ENCODE measurements at regions not wholly inside any gene's neighbourhood (a gene's known extent, or its start where the extent isn't known, plus 50 kb on each side); places are given as distances from the start of the nearest gene placed in this dataset.

DNA sequence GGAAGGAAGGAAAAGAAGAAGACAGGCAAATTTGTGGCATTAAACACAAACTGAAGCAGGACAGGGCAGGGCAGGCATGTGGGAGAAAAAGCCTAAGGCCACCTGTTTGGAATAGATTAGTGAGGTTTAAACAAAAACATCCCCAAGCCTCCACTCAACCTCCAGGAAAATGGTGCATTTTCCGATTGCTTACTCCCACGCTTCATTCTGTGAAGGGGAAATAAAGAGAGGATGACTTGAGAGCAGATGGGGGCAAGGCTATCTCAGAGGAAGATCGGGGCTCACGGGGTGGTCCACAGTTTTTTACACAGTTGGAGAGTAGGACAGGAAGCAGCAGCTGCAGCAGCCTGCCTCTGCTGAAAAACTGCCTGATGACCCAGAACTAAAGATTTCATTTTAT is 250.9 kb downstream of the DUSP6 start:
- no peak for DNase-seq (ENCODE audit: low read depth in 2 of 2)

DNA sequence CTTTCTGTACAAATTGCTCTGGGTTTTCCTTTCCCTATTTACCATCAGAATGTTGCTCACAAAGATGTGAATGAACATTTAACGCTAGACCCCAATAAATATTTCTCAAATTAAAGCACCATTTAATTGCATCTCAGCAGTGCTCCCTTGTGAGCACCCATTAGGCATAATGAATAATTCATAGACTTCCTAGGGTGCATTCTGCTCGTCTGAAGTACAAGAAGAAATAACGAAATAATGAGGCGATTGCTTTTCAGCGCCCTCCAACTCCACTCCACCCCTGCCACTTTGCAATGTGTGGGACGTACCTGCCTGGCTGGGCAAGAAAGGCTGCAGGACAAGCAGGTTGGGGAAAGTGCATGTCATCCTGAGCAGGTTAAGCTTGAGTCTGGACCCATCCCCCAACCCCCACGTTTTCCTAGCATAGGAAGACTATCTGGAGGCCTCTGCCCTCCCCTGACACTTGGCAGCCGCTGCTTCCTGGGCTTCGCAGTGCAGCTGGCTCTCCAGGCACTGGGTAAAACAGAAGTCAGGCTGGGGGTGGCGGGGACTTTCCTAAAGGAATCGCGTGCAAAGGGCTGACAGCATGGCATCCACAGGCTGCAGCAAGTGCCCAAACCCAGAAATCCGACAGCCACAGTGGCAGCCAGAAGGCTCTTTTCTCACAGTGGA is 253.7 kb downstream of the DUSP6 start:
- no peak for DNase-seq (ENCODE audit: low read depth in 2 of 2)

DNA sequence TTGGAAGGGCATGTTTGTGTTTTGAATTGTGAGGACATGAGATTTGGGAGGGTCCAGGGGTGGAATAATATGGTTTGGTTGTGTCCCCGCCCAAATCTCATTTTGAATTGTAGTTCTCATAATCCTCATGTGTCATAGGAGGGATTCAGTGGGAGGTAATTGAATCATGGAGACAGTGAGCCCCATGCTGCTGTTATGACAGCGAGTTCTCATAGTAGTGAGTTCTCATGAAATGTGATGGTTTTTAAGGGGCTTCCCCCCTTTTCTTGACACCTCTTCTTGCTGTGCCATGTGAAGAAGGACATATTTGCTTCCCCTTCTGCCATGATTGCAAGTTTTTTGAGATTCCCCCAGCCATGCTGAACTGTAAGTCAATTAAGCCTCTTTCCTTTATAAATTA is 260.0 kb downstream of the DUSP6 start:
- DNase-seq (ENCODE audit: low read depth in 2 of 2) = no peak

DNA sequence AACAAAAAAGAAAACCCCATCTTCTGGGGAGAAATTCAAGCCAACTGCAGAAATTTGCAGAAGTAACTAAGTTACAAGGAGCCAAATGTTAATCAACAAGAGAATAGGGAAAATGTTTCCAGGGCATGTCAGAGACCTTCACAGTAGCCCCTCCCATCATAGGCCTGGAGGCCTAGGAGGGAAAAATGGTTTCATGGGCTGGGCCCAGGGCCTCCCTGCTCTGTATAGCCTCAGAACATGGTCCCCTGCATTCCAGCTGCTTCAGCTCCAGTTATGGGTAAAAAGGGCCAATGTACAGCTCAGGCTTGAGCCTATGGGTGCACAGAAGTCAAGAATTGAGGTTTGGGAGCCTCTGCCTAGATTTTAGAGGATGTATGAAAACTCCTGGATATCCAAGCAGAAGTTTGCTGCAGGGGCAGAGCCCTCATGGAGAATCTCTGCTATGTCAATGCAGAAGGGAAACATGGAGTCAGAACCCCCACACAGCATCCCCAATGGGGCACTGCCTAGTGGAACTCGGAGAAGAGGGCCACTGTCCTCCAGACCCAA is 260.9 kb downstream of the DUSP6 start:
- DNase-seq (ENCODE audit: low read depth in 2 of 2) = no peak

DNA sequence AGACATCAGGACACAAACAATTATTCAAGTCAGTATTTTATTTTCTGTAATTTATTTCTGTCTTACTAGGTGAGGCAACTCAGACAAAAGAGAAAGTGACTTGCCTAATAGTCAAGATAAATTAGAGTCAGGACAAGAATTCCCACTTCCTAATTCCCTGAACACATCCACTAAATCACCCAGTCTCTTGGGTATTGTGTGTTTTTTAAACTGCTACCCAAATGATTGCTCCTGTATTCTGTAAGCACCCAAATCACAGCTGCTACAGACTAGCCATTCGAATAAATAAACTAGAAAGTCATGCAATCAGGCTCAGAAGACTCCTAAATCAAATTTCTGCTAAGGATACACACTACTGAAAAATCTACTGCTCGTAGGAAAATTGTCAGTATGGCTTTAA is 263.0 kb downstream of the DUSP6 start:
- no peak for DNase-seq (ENCODE audit: low read depth in 2 of 2)

DNA sequence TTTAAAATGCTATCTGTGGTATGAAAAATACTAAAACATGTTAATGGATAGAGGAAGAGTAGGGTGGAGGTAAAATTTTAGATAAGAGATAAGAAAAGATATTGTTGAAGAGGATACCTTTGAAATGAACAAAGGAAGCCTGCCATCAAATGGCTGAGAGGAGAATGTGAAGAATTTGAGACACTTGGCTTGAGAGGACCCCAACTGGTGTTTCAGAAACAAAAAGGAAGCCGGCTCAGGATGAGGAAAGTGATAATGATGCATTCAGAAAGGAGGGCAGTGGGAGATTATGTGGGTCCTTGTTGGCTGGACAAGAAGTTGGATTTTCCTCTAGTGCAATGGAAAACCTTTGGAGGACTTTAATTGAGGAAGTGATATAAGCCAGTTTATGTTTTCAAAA is 264.4 kb downstream of the DUSP6 start:
- DNase-seq (ENCODE audit: low read depth in 2 of 2) = no peak

DNA sequence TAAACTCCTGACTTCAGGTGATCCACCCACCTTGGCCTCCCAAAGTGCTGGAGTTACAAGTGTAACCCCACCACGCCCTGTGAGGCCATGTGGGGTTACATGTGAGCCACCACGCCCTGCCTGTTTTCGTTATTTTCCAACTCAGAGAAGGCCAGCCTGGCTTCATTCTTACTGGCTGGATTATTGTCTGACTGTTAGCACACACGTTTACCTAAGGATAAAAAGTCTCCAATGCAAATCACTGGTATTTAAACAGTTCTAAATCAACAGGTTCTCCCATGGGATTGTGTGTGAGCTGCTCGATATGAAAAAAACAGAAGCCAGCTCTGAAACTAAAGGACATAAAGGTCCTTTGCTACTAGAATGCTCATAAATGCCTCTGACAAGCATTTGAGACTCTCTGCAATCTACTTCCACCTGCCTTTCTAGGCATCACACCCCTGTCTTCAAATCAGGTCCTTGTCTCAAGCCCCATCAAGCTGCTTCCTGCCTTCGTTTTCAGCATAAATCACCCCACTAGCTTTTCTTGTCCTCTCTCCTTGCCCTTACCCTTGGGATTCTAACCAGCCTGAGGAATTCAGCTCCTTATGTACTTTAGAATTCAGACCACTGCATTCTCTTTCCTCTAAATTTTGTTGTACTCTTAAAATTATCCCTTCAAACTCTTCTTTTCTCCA is 265.0 kb downstream of the DUSP6 start:
- DNase-seq (ENCODE audit: low read depth in 2 of 2) = no peak

DNA sequence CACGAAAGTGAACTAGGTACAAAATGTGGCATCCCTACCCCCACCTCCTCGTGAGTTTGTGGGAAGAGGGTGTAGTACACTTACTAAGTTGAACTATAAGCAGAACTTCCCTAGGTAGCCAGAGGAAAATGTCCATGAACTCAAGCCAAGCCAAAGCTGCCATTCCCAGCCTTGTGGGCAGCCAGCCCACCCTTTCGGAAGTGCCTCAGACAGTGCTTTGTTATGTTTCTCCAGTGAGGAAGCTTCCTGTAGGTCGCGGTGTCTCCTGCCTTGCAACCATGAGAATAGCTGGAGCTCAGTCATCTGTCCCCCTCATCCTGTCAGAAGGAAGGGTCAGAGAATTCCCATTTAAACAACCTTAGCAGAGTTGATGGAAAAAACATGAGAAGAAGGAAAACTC is 266.9 kb downstream of the DUSP6 start:
- DNase-seq (ENCODE audit: low read depth in 2 of 2) = no peak

DNA sequence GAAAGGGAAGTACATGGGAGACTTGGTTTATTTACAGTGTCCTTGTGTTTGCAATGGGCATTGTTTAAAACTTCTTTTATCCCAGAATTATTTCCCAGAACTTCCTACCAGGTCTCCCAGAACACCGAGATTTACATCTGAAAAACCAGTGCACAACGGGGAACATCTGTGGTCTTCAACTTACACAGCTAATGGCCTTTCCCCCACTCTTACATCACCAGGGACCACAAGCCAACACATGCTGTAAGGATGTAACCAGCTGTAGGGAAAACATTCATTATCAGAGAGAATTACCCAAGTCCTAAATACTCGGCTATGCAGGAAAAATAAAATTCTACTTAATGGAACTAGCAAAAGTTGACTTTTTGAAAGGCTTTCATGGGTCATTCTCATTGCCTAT is 267.6 kb downstream of the DUSP6 start:
- DNase-seq (ENCODE audit: low read depth in 2 of 2) = no peak

DNA sequence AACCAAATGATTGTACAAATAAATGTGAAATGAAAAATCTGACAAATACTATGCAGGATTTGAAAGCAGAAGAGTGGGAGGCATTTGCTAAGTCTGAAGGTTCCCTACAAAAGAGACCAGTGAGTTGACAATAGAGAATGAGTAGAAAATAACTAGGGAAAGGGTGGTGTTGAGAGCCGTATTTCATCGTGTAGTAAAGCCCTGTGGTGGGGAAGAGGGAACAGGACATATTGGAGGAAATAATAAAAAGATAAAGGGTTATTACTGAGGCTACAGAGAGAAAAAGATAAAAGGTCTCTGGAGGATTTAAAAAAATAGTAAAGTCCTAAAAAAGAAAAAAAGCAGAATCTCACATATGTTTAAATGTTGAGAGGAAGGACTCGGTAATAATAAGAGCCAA is 268.8 kb downstream of the DUSP6 start:
- DNase-seq (ENCODE audit: low read depth in 2 of 2) = no peak

DNA sequence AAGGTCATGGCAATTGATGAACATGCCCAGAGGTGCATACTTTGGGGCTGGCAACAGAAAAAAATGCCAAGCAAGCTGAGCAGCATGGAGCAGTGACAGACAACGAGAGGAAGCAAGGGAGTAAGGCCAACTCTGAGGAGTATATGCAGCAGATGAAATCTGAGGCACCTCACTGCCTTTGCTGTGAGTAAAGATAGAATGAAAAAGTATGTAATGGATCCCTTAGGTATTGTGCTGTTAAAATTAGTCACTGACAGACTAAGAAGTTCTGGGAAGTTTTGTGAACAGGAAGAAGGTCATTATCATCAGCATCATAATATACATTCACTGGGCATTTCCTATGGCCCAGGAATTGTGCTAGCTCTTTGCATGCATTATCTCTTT is 269.9 kb downstream of the DUSP6 start:
- no peak for DNase-seq (ENCODE audit: low read depth in 2 of 2)

DNA sequence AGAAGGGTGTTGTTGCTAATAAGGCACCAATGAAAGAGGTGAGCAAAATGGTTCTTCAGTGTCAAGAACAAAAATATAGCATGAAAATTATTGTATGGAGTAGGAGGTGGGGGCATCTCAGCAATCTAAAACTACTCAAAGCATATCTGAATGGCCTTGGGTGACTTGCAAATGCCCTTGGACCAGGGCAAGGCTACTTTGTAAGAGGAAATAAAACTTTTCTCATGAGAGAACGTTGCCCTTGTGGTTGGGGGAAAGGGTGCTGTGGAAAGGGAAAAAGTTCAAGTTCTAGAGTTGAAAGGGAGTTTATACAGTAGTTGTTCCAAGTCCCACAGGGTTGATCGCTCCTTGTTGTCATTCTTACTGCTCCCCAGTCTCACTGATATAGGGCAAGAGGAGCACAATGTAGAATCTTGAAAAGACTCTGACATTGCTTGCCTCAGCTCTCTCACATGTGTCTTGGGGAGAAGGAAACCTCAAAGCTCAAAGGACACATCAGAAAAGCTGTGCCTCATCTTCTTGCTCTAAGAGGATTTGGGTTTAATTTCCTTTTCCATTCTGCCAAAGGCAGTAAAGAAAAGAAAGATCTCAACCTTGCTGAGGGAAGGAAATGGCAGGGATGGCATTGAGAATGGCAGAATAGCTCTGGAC is 270.5 kb downstream of the DUSP6 start:
- DNase-seq (ENCODE audit: low read depth in 2 of 2) = no peak

DNA sequence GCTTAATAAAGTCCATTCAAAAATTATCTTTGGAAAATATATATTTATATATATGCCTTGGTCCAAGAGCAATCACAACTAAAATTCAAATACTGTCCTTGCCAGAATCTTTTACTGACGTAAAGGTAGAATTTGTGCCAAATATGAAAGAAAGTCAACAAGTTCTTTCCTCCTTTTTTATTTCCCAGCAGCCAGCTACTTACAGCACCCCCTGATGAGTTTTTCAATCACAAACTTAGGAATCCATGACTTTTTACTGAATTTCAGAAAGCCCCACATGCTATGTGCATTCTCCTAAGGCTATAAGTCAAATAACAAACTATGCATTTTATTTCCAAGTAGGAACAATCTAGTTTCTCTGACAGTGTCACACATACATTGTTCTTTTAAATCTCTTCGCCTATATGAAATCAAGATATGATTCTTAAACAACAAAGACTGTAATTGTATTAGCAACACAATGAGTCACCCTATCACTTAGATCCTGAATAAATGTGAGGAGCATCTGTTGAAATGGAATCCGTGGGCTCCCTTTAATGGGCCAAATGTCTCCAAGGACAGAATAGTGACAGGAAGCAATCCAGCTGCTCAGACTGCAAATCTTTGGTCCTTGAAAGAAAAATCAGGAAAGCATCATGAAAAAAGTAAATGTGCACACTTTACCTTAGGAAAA is 271.4 kb downstream of the DUSP6 start:
- DNase-seq (ENCODE audit: low read depth in 2 of 2) = no peak

DNA sequence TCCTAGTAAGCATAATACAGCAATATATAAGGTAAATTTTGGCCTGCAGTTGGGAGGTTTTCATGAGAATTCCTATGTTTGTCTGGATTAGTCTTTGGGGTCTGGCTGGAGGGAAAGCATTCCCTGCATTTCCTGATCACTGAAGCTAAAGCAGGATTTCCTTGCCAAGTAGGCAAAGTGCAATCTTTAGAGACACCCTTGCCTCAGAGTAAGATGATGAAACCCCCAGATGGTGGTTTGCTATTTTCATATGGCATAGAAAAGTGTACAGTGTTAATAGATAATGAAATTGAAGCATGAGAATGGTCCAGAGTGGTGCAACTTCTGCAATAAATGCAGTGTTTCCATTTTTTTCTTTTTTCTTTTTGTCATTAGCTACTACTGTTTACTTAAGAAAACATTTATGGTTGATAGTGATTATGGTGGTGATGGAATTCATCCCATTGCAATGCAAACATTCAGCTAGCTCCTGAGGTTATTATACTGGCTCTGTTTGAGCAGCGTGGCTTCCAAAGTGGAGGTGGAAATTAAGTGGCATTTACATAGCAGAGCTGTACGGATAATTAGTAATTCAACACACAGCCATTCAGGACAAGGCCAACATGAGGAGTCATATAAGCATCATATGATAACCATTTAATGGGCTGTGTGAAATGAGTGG is 276.3 kb downstream of the DUSP6 start:
- no peak for DNase-seq (ENCODE audit: low read depth in 2 of 2)

DNA sequence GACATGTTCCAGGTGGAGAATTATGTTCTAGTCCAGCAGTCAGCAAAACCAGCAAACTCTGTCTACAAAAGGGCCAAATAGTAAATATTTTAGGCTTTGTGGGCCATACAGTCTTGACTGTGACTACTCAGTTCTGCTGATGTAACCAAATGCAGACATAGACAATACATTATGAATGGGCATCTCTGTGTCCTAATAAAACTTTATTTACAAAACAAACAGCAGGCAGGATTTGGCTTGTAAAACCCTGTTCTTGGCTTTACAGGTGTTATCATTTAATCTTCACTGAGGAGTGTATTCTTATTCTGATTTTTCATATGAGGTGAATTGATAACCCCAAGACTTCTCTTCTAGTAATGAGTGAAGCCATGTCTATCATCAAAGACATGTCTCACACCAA is 278.6 kb downstream of the DUSP6 start:
- no peak for DNase-seq (ENCODE audit: low read depth in 2 of 2)

DNA sequence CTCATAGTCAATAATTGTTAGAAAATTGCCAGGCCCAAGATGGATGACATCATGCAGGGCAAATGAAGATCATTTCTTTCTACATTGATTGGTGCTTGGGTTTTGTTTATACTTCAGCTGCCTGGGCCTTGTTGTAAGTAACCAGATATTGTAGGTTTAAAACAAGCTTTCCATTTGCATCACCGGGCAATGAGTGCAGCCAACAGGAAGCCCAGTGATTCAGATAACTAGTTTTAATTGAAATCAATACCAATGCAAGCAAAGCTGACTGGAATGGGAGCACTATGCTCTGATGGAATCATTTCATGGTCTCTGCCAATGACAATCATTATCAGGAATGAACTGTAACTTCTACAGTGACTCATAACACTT is 279.3 kb downstream of the DUSP6 start:
- DNase-seq (ENCODE audit: low read depth in 2 of 2) = no peak

DNA sequence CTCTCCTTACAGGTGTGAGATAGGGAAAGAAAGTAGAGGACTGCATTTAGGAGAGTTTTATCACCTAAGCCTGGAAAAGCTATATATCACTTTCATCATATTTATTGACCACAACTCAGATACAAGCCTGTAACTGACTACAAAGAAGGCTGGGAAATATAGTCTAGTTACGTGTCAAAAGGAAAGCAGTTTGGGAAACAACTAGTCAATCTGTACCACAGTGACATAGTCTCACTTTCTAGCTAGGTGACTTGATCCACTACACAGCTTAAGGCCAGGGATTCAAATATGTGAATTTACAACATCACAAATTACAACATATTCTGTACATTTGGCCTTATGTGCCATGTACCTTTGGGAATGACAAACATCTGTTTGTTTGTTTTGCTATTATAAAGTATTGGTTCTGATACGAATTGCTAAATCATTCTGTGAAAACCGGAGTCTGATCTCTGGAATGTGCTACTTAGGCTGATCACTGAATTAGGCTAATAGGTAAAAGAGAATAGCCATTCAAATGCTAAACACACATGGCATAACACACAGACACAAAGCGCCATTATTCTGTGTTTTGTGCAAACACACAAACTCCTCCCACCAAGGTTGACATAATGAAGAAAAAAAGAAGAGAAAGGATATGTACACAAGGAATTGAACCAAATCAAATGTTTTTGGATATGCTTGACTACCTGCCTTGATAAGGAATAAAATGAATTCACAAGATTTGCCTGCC is 279.8 kb downstream of the DUSP6 start:
- no peak for DNase-seq (ENCODE audit: low read depth in 2 of 2)

DNA sequence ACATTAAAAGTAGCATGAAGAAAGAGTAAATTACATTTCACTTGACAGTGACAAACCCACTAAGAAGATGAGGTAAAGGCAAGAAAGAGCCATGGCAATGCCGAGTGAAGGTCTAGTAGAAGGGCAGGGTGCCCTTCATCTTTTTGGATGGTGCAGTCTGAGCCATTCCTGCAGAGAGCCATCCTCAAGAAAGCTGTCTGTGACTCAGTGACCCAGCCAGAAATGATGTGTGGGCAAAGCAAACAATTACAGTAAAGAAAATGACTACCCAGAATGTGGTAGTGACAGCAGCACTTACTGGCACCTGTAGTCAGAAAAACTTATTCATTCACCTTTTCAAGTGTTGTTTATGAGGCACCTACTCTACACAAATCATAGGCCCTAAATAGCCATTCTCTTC is 281.7 kb downstream of the DUSP6 start:
- no peak for DNase-seq (ENCODE audit: low read depth in 2 of 2)

DNA sequence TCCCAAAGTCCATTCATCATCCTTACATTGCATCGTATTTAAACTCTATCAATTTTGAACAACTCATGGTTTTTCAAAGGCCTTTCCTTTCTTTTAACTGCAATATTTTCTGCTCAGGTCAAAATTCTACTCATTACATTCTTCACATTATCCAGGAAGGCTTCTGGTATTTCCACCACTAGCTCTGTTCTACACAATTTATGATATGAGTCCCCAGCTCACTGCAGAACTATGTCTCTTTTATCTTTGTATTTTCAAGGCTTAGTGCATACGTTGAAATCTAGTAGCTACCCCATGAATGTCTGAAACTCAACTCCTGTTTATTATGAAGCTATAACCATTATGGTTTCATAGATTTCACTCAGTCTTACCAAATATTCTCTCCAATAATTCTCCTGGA is 282.9 kb downstream of the DUSP6 start:
- DNase-seq (ENCODE audit: low read depth in 2 of 2) = no peak

DNA sequence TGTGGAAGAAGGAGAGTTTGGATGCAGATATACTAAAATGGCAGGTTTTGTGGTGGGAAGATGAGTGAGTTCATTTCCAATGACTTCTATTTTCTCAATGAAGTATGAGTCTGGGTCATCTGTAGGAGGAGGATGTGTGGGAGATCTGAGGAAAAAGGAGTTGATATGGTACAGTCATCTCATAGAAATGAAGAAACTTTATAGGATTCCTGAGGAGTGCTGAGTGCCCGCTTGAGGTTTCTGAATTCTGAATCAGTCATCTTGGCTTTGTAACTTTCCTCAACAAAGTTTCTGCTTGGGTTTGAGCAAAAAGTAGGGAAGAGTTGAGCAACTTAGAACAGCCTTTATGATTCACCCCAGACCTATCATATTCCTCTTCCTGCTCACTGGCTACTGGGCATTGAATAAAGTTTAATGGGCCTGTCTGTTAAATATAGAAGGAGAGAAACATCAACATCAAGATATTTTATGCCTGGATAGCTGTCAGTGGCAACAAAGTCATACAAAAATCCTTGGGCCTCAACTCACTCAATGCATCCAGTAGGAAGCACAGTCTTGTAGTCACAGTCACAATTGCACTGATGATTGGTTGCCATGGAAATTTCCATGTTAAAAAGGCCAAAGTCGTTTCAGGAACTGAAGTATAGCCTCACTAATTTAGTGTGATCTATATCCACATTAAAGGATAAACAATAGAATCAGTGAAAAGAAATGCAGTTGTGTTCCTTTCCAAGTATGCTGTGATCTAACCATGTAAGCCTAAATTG is 284.7 kb downstream of the DUSP6 start:
- no peak for DNase-seq (ENCODE audit: low read depth in 2 of 2)

DNA sequence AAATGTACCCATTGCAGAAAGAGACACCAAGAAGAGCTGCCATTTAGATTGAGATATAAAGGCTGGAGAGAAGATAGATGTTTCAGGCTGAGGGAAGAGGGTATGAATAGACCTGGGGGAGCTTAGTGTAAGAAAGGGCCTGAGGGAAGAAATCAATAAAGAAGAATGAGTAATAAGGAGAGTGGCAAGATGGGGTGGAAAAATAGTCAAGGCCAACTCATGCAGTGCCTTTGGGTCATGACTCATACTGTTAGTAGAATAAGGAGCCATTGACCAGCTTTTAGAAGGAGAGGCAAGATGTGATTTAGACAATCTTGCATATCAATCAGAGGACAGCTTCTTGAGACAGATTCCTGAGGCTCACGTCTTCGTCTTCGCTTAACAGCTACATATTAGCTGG is 287.5 kb downstream of the DUSP6 start:
- DNase-seq (ENCODE audit: low read depth in 2 of 2) = no peak
